Upper lobe of left lung (tissue), 6 donors: ENCODE measurements at regions not wholly inside any gene's neighbourhood (a gene's known extent, or its start where the extent isn't known, plus 50 kb on each side); places are given as distances from the start of the nearest gene placed in this dataset.

Source experiments
- ATAC-seq, 2 donors: fragments of 200-7000 bp; cut with Tn5 transposase; one replicate each; pipeline ENCODE4 v1.9.1; 2022; ENCODE audit warnings: mild to moderate bottlenecking in 2 of 2, moderate library complexity in 2 of 2; ENCODE audit not compliant: low FRiP score in 2 of 2
- DNase-seq, 2 donors: peaks; one replicate each; pipeline ENCODE4 v3.0.0-alpha.2; 2019 to 2020
- H3K27ac ChIP-seq, 4 donors: fragments of 200-600 bp; sonication (generic); one replicate each; pipeline ENCODE4 v1.5.1; 2016 to 2019
- H3K27me3 ChIP-seq, 4 donors: fragments of 200-600 bp; sonication (generic); one replicate each; pipeline ENCODE4 v1.5.1; 2017 to 2019
- H3K36me3 ChIP-seq, 4 donors: fragments of 200-600 bp; sonication (generic); one replicate each; pipeline ENCODE4 v1.5.1; 2016 to 2019
- H3K4me1 ChIP-seq, 4 donors: fragments of 200-600 bp; sonication (generic); one replicate each; pipeline ENCODE4 v1.5.1; 2018 to 2019
- H3K4me3 ChIP-seq, 4 donors: fragments of 200-600 bp; sonication (generic); one replicate each; pipeline ENCODE4 v1.5.1; 2017 to 2019; ENCODE audit warnings: mild to moderate bottlenecking in 2 of 4, moderate library complexity in 1 of 4
- H3K9me3 ChIP-seq, 4 donors: fragments of 200-600 bp; sonication (generic); one replicate each; pipeline ENCODE4 v1.5.1; 2018 to 2019
- CTCF ChIP-seq, 6 experiments: fragments of 450-650 bp in 4 of 6; fragments of 200-600 bp in 2 of 6; sonication (generic) in 2 of 6; IDR thresholded peaks; one replicate each; pipeline ENCODE4 v1.5.1; 2016 to 2019; ENCODE audit warnings: antibody characterized with exemption in 6 of 6
- EP300 ChIP-seq, 4 donors: sonication (generic); formaldehyde crosslinking; IDR thresholded peaks; one replicate each; pipeline ENCODE4 v1.5.1; 2017; ENCODE audit warnings: antibody characterized with exemption in 4 of 4, control low read depth in 2 of 4
- POLR2A ChIP-seq, 4 donors: fragments of 450-650 bp; IDR thresholded peaks; one replicate each; pipeline ENCODE4 v1.5.1; 2016 to 2017; ENCODE audit warnings: antibody characterized with exemption in 4 of 4, mild to moderate bottlenecking in 2 of 4
- POLR2AphosphoS5 ChIP-seq, 2 donors: sonication (generic); formaldehyde crosslinking; IDR thresholded peaks; one replicate each; pipeline ENCODE4 v1.5.1; 2017; ENCODE audit warnings: antibody characterized with exemption in 2 of 2
- WGBS, 2 donors: methylation state at CpG; one replicate each; pipeline ENCODE4 v1.1.5; 2017 to 2018; 5-methylcytosine and 5-hydroxymethylcytosine counted together
- donor health status: DM: no; HTN: no; CAD: no; lungs with moderate emphysema.
- donor health status: DM: no; HTN: yes; CAD: no; lungs with severe emphysema.

- ATAC-seq (no peak), DNase-seq (no peak)
- WGBS, 2 donors = 62 to 79% methylated on average over 4 of the region's 4 CpGs
- H3K4me1 ChIP-seq = no peaks in the 10 kb centered on the region
- H3K27me3 ChIP-seq = no peaks in the 10 kb centered on the region
- TF ChIP-seq EP300 (IDR thresholded peaks at IDR 0.05) = no peak
- TF ChIP-seq POLR2A (IDR thresholded peaks at IDR 0.05) = no peak
- no peak for TF ChIP-seq POLR2AphosphoS5 (IDR thresholded peaks at IDR 0.05)
- TF ChIP-seq CTCF (IDR thresholded peaks at IDR 0.05) = no peak
- H3K27ac ChIP-seq = no peak overlapping the region
- H3K4me3 ChIP-seq = no peak overlapping the region
- no peaks in the 10 kb centered on the region for H3K9me3 ChIP-seq
- H3K36me3 ChIP-seq = no peaks in the 10 kb centered on the region
These were observed 301.1 kb upstream of the SASH1 start for GRCh38 chr6:148041546-148041945.

GRCh38 chr6:148042536-148042935 lies 300.1 kb upstream of the SASH1 start:
- no peak overlapping the region for H3K27ac ChIP-seq
- WGBS, 2 donors = 56 to 69% methylated on average over 1 of the region's 1 CpG
- no peaks in the 10 kb centered on the region for H3K9me3 ChIP-seq
- H3K27me3 ChIP-seq = no peaks in the 10 kb centered on the region
- no peaks in the 10 kb centered on the region for H3K36me3 ChIP-seq
- no peaks in the 10 kb centered on the region for H3K4me1 ChIP-seq
- DNase-seq (no peak), ATAC-seq (no peak)
- TF ChIP-seq POLR2A (IDR thresholded peaks at IDR 0.05) = no peak
- TF ChIP-seq EP300 (IDR thresholded peaks at IDR 0.05) = no peak
- no peak for TF ChIP-seq CTCF (IDR thresholded peaks at IDR 0.05)
- no peak for TF ChIP-seq POLR2AphosphoS5 (IDR thresholded peaks at IDR 0.05)
- H3K4me3 ChIP-seq = no peak overlapping the region

GRCh38 chr6:148044261-148044751 lies 298.3 kb upstream of the SASH1 start:
- Histone ChIP-seq H3K27me3 (no peaks in the 10 kb centered on the region), H3K27ac (no peak overlapping the region), H3K4me1 (no peaks in the 10 kb centered on the region), H3K4me3 (no peak overlapping the region), H3K9me3 (no peaks in the 10 kb centered on the region), H3K36me3 (no peaks in the 10 kb centered on the region)
- ATAC-seq (no peak), DNase-seq (no peak)
- TF ChIP-seq POLR2AphosphoS5 (IDR thresholded peaks at IDR 0.05) (no peak), EP300 (IDR thresholded peaks at IDR 0.05) (no peak), POLR2A (IDR thresholded peaks at IDR 0.05) (no peak), CTCF (IDR thresholded peaks at IDR 0.05) (no peak)
- 90 to 100% methylated on average over 1 of the region's 1 CpG for WGBS, 2 donors

GRCh38 chr6:148044921-148045320 lies 297.7 kb upstream of the SASH1 start:
- no peaks in the 10 kb centered on the region for H3K36me3 ChIP-seq
- no peak overlapping the region for H3K27ac ChIP-seq
- no peaks in the 10 kb centered on the region for H3K9me3 ChIP-seq
- TF ChIP-seq POLR2A (IDR thresholded peaks at IDR 0.05) (no peak), POLR2AphosphoS5 (IDR thresholded peaks at IDR 0.05) (no peak), EP300 (IDR thresholded peaks at IDR 0.05) (no peak), CTCF (IDR thresholded peaks at IDR 0.05) (no peak)
- no peak overlapping the region for H3K4me3 ChIP-seq
- H3K27me3 ChIP-seq = no peaks in the 10 kb centered on the region
- no peak for ATAC-seq
- no peak for DNase-seq
- no peaks in the 10 kb centered on the region for H3K4me1 ChIP-seq
- 41 to 71% methylated on average over 1 of the region's 1 CpG for WGBS, 2 donors

GRCh38 chr6:148053209-148053608 lies 289.4 kb upstream of the SASH1 start:
- H3K27me3 ChIP-seq = no peaks in the 10 kb centered on the region
- H3K9me3 ChIP-seq = peaks cover 0 to 9% (median 2%) of the 10 kb centered on the region in 4 donors
- TF ChIP-seq POLR2AphosphoS5 (IDR thresholded peaks at IDR 0.05) = no peak
- no peak for TF ChIP-seq CTCF (IDR thresholded peaks at IDR 0.05)
- TF ChIP-seq EP300 (IDR thresholded peaks at IDR 0.05) = no peak
- no peak for TF ChIP-seq POLR2A (IDR thresholded peaks at IDR 0.05)
- no peak for ATAC-seq
- no peak for DNase-seq
- no peaks in the 10 kb centered on the region for H3K4me1 ChIP-seq
- H3K4me3 ChIP-seq = no peak overlapping the region
- H3K36me3 ChIP-seq = no peaks in the 10 kb centered on the region
- no peak overlapping the region for H3K27ac ChIP-seq
- WGBS, 2 donors = 91 to 94% methylated on average over 5 of the region's 5 CpGs
